Calu3 (cell line): ENCODE measurements at regions not wholly inside any gene's neighbourhood (a gene's known extent, or its start where the extent isn't known, plus 50 kb on each side); places are given as distances from the start of the nearest gene placed in this dataset.

Experiments
- BruUV-seq: library from RNA; stranded (reverse); fragments of 400-500 nt; replicated peaks from 2 replicates; lab custom pipeline; 2021; lab: Mats Ljungman, UMichigan
- CTCF ChIA-PET: fragments of 300-600 bp; sonication (Branson Sonifier 250); formaldehyde crosslinking; loops from one replicate; lab custom pipeline; 2022; ENCODE audit warnings: antibody characterized with exemption; lab: Charles Lee
- DNase-seq: peaks from one replicate; pipeline ENCODE4 v3.0.0; 2022
- H3K27ac Mint-ChIP-seq: one replicate; pipeline ENCODE4 v1.8.0; 2022; ENCODE audit warnings: mixed read lengths; ENCODE audit not compliant: unreplicated experiment
- H3K27me3 Mint-ChIP-seq: one replicate; pipeline ENCODE4 v1.8.0; 2022; ENCODE audit warnings: mixed read lengths; ENCODE audit not compliant: unreplicated experiment
- H3K36me3 Mint-ChIP-seq: one replicate; pipeline ENCODE4 v1.8.0; 2022; ENCODE audit warnings: mild to moderate bottlenecking, moderate library complexity, mixed read lengths; ENCODE audit not compliant: insufficient read depth, unreplicated experiment
- H3K4me1 Mint-ChIP-seq: one replicate; pipeline ENCODE4 v1.8.0; 2022; ENCODE audit warnings: mild to moderate bottlenecking, low read depth, mixed read lengths; ENCODE audit not compliant: unreplicated experiment
- H3K4me3 Mint-ChIP-seq: one replicate; pipeline ENCODE4 v1.8.0; 2022; ENCODE audit warnings: mild to moderate bottlenecking, low read depth, moderate library complexity, mixed read lengths; ENCODE audit not compliant: unreplicated experiment
- H3K9me3 Mint-ChIP-seq: one replicate; pipeline ENCODE4 v1.8.0; 2022; ENCODE audit warnings: low read depth, mixed read lengths; ENCODE audit not compliant: unreplicated experiment
- intact Hi-C: fragments of 100-400 bp; cut with micrococcal nuclease; formaldehyde crosslinking; loops from one replicate; pipeline ENCODE4 v1.10.0; 2022; ENCODE audit not compliant: unreplicated experiment
- TF ChIP-seq, protein P1 (sequence below): fragments of 200-600 bp; IDR thresholded peaks from one replicate; pipeline ENCODE4 v1.8.0; 2022; ENCODE audit warnings: antibody characterized with exemption; ENCODE audit not compliant: unreplicated experiment

GRCh38 chr1:189616893-189617292 is 860.8 kb downstream of the BRINP3 start:
- TF ChIP-seq, protein P1, sequence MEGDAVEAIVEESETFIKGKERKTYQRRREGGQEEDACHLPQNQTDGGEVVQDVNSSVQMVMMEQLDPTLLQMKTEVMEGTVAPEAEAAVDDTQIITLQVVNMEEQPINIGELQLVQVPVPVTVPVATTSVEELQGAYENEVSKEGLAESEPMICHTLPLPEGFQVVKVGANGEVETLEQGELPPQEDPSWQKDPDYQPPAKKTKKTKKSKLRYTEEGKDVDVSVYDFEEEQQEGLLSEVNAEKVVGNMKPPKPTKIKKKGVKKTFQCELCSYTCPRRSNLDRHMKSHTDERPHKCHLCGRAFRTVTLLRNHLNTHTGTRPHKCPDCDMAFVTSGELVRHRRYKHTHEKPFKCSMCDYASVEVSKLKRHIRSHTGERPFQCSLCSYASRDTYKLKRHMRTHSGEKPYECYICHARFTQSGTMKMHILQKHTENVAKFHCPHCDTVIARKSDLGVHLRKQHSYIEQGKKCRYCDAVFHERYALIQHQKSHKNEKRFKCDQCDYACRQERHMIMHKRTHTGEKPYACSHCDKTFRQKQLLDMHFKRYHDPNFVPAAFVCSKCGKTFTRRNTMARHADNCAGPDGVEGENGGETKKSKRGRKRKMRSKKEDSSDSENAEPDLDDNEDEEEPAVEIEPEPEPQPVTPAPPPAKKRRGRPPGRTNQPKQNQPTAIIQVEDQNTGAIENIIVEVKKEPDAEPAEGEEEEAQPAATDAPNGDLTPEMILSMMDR: no peak
- peak; percentile 19 for DNase-seq
- no TSS peak for BruUV-seq
- no peaks in the 10 kb centered on the region for H3K9me3 Mint-ChIP-seq
- no peak overlapping the region for H3K27ac Mint-ChIP-seq
- intact Hi-C loops: no loop called here
- CTCF ChIA-PET: no interaction called here
- peaks cover 24% of the 10 kb centered on the region for H3K4me1 Mint-ChIP-seq
- H3K4me3 Mint-ChIP-seq: no peak overlapping the region
- no peaks in the 10 kb centered on the region for H3K27me3 Mint-ChIP-seq
- H3K36me3 Mint-ChIP-seq: no peaks in the 10 kb centered on the region

GRCh38 chr1:189619682-189620332 is 857.9 kb downstream of the BRINP3 start:
- intact Hi-C loops: no loop called here
- TF ChIP-seq, protein P1: no peak
- Mint-ChIP-seq H3K4me3 (no peak overlapping the region), H3K36me3 (no peaks in the 10 kb centered on the region), H3K4me1 (peaks cover 36% of the 10 kb centered on the region), H3K27ac (peak overlapping the region; percentile 56), H3K9me3 (no peaks in the 10 kb centered on the region), H3K27me3 (no peaks in the 10 kb centered on the region)
- BruUV-seq: no TSS peak
- peak; percentile 87 for DNase-seq
- CTCF ChIA-PET: interaction anchor here (0.5 kb wide), 1 partner anchor 261 kb away, joined by 3 read pairs; no protein-coding TSS in a partner anchor

DNA sequence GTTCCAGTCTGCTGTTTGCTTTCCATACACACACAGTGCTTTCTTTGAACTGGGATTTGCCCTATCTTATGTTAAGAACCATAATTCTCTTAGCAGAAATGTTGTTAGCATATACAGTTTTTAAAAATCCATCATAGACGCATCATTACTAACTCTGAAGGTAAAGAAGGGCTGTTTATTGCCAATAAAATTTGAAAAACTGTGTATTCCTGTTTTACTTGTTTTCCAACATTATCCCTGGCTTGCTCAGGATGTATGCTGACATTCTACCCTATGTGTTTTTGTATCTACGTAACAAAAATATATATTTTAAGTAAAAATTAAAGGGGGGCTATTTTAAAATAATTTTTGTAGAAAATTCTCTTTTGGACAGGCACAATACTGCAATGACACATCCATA is 857.2 kb downstream of the BRINP3 start:
- Mint-ChIP-seq H3K4me1 (peaks cover 36% of the 10 kb centered on the region), H3K27me3 (no peaks in the 10 kb centered on the region), H3K36me3 (no peaks in the 10 kb centered on the region), H3K27ac (no peak overlapping the region), H3K9me3 (no peaks in the 10 kb centered on the region), H3K4me3 (no peak overlapping the region)
- TF ChIP-seq, protein P1: no peak
- no TSS peak for BruUV-seq
- intact Hi-C loops: no loop called here
- CTCF ChIA-PET: no interaction called here
- DNase-seq: no peak

DNA sequence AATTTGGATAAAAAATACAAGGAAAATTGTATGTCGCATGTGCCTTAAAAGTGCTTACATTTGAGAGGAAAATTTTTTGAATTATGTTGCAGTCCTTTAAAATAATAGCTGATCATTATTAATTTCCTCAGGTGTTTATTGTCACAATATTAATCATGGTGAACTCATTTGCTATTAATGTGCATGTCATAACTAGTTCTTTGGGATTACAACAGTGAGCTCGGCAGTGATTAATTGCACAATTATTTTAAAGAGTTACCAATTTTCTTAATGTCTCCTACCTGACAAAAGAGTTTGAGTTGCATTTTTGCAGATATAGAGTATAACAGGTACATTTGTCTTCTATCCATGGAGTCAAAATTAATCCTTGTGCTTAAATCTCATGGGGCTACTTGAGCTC is 854.3 kb downstream of the BRINP3 start:
- CTCF ChIA-PET: no interaction called here
- no peak overlapping the region for H3K27ac Mint-ChIP-seq
- peaks cover 35% of the 10 kb centered on the region for H3K4me1 Mint-ChIP-seq
- no peak overlapping the region for H3K4me3 Mint-ChIP-seq
- no peaks in the 10 kb centered on the region for H3K9me3 Mint-ChIP-seq
- intact Hi-C loops: no loop called here
- no peaks in the 10 kb centered on the region for H3K27me3 Mint-ChIP-seq
- TF ChIP-seq, protein P1: no peak
- no TSS peak for BruUV-seq
- DNase-seq: no peak
- H3K36me3 Mint-ChIP-seq: no peaks in the 10 kb centered on the region
